ENCODE measurements at regions not wholly inside any gene's neighbourhood (a gene's known extent, or its start where the extent isn't known, plus 50 kb on each side); places are given as distances from the start of the nearest gene placed in this dataset.

- TF ChIP-seq CTCF (conservative IDR thresholded peaks at IDR 0.05; ENCODE audit: low read depth, low read length) (no peak), CEBPB (IDR thresholded peaks at IDR 0.05; ENCODE audit: low read depth, low read length) (no peak), SMC3 (IDR thresholded peaks at IDR 0.05; ENCODE audit: low read depth, low read length) (no peak), RAD21 (IDR thresholded peaks at IDR 0.05; ENCODE audit: low read length) (no peak), POLR2A (IDR thresholded peaks at IDR 0.05; ENCODE audit: low read depth, low read length) (no peak)
Observed at GRCh38 chr4:11799196-11799595, 370.5 kb upstream of the HS3ST1 start.
